ENCODE measurements at regions not wholly inside any gene's neighbourhood (a gene's known extent, or its start where the extent isn't known, plus 50 kb on each side); places are given as distances from the start of the nearest gene placed in this dataset.

DNA sequence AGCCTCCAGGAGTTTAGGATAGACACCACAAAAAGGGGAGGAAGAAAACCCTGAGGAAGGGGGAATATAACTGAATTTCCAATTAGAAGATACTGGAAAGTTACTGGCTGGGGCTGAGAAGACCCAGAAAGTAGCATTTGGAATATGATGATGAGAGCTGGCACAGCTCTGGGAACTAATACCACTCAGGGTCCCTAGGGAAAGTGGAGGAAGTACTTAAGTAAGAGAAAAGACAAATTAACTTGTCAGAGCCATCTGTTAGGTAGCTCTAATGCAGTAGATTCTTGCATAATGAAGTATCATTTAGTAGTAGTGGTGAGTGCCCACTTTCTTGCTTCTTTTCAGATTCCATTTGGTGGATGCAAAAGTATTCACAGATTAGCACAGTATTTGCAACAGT is 90.8 kb upstream of the TSPAN5 start:
- Mint-ChIP-seq H3K27me3 (ENCODE audit: low read depth) (no peaks in the 10 kb centered on the region), H3K36me3 (ENCODE audit: low read depth) (no peaks in the 10 kb centered on the region), H3K27ac (no peak overlapping the region), H3K4me1 (ENCODE audit: low read depth) (peaks cover 4% of the 10 kb centered on the region), H3K4me3 (no peak overlapping the region), H3K9me3 (ENCODE audit: insufficient read depth) (no peaks in the 10 kb centered on the region)
- ChIA-PET CTCF (no interaction called here), POLR2A (no interaction called here)
- ATAC-seq (no peak), DNase-seq (no peak)

DNA sequence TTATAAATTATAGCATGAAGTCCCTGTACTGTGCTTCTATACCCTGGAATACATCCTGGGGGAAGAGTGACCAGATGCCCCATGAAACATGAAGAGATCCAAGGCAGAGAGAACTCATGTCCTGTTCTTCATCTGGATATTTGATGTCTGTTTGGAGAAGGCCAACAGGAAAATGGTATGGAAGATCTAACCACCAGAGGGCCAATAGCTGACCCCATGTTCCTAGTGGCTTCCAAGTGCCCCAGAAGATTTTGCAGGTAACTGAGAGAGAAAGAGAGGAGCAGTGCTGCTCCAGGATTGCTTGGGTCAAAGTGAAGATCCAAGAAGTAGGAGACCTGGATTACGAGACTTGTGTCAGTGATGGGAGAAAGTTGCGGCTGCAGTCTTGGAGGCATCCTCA is 90.2 kb upstream of the TSPAN5 start:
- H3K27ac Mint-ChIP-seq, result no peak overlapping the region
- no peaks in the 10 kb centered on the region for H3K27me3 Mint-ChIP-seq (ENCODE audit: low read depth)
- DNase-seq (no peak), ATAC-seq (no peak)
- H3K4me3 Mint-ChIP-seq, result no peak overlapping the region
- H3K36me3 Mint-ChIP-seq (ENCODE audit: low read depth), result no peaks in the 10 kb centered on the region
- CTCF ChIA-PET, result no interaction called here
- no peaks in the 10 kb centered on the region for H3K9me3 Mint-ChIP-seq (ENCODE audit: insufficient read depth)
- POLR2A ChIA-PET, result no interaction called here
- H3K4me1 Mint-ChIP-seq (ENCODE audit: low read depth), result peaks cover 4% of the 10 kb centered on the region

DNA sequence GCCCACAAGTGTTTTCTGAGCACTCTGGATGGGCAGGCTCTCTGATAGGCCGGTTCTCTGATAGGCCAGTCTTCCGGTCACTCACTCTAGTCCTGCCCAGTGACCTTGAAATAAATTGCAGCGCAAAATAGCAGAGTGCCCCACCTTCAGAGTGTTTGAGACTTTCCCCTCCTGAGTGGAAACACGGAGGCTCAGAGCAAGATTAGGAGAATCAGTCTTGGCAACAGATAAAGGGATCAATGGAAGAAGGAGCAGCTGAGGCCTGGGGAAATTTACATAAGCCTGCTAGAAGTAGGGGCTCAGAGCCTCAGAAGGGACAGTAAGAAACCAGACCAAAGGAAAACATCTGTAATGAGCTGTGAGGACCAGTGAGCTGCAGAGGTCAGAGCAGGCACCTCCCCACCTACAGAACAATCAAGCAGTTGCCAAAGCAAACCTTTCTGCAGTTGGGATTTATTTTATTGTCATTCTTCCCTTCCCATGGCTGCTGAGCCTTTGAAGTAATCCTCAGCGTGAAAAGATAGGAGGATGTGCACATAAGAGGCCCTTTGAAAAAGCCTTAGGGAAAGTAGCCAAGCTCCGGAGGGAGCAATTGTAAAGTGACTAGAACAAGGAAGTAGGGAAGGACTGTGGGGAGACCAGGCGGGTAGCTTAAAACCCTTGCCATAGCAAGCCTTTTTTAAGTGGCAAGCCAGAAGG is 89.1 kb upstream of the TSPAN5 start:
- Mint-ChIP-seq H3K9me3 (ENCODE audit: insufficient read depth) (no peaks in the 10 kb centered on the region), H3K27ac (no peak overlapping the region), H3K36me3 (ENCODE audit: low read depth) (no peaks in the 10 kb centered on the region), H3K4me3 (no peak overlapping the region), H3K27me3 (ENCODE audit: low read depth) (no peaks in the 10 kb centered on the region), H3K4me1 (ENCODE audit: low read depth) (peaks cover 4% of the 10 kb centered on the region)
- no peak for DNase-seq
- no peak for ATAC-seq
- ChIA-PET POLR2A (no interaction called here), CTCF (no interaction called here)

DNA sequence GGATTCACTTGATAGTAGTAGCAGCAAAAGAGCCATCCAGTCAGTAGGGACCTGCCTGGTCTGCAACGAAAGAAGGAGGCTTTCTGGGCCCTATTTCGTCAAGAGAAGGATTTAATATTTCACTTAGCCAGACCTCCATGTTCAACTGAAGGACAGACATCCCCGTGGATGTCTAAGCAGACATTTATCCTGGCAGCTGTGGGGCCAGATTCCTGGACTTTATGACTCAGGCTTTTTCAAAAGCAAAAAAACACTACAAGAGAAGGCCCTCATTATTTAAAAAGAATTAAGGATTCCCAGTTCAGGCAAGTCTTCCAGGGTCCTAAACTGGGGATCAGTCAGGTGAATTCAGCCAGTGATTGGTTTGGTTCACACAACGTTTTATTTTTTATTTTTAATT is 88.5 kb upstream of the TSPAN5 start:
- no peaks in the 10 kb centered on the region for H3K36me3 Mint-ChIP-seq (ENCODE audit: low read depth)
- ChIA-PET POLR2A (no interaction called here), CTCF (no interaction called here)
- no peaks in the 10 kb centered on the region for H3K9me3 Mint-ChIP-seq (ENCODE audit: insufficient read depth)
- DNase-seq, result no peak
- no peak overlapping the region for H3K4me3 Mint-ChIP-seq
- no peaks in the 10 kb centered on the region for H3K27me3 Mint-ChIP-seq (ENCODE audit: low read depth)
- no peak overlapping the region for H3K27ac Mint-ChIP-seq
- peaks cover 4% of the 10 kb centered on the region for H3K4me1 Mint-ChIP-seq (ENCODE audit: low read depth)
- no peak for ATAC-seq

DNA sequence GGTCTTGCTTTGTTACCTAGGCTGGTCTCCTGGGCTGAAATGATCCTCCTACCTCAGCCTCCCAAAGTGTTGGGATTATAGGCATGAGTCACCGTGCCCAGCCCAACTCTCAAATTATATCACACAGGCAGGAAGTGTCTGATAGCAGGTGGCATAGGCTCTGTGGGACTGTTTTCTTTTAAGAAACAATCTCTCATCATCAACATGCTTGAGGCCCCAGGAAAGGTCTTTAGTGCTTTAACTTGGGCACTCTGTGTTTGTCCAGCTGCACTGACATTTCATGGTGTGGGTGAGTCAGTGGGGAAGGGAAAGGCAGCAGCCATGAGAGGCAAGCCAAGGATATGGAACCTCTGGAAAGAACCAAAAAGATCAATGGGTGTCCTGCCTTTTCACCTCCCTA is 88.1 kb upstream of the TSPAN5 start:
- Mint-ChIP-seq H3K9me3 (ENCODE audit: insufficient read depth) (no peaks in the 10 kb centered on the region), H3K36me3 (ENCODE audit: low read depth) (no peaks in the 10 kb centered on the region), H3K27me3 (ENCODE audit: low read depth) (no peaks in the 10 kb centered on the region), H3K27ac (no peak overlapping the region), H3K4me3 (no peak overlapping the region), H3K4me1 (ENCODE audit: low read depth) (peaks cover 4% of the 10 kb centered on the region)
- ATAC-seq (no peak), DNase-seq (no peak)
- POLR2A ChIA-PET, result no interaction called here
- CTCF ChIA-PET, result no interaction called here

DNA sequence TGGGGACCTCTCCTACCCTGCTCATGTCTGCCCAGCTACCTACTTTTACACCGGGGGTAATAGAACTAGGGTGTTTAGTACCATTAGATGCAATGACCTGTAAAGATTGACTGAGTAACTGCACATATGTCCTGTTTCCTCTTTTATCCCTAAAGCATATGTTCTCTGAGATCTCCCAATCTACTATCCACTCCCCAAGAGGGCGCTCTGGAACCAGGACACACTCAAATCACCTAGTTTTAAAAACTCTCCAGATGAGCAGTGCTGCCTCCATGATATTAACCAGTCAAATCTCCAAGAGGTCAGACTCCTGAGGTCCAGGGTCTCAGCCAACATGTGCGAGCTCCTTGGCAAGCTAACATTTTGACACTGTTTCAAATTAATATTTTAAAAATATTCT is 87.0 kb upstream of the TSPAN5 start:
- H3K4me1 Mint-ChIP-seq (ENCODE audit: low read depth), result peaks cover 4% of the 10 kb centered on the region
- DNase-seq, result no peak
- POLR2A ChIA-PET, result no interaction called here
- H3K27ac Mint-ChIP-seq, result no peak overlapping the region
- no peak overlapping the region for H3K4me3 Mint-ChIP-seq
- ATAC-seq, result no peak
- H3K36me3 Mint-ChIP-seq (ENCODE audit: low read depth), result no peaks in the 10 kb centered on the region
- H3K9me3 Mint-ChIP-seq (ENCODE audit: insufficient read depth), result no peaks in the 10 kb centered on the region
- CTCF ChIA-PET, result interaction anchor here (0.9 kb wide), 1 partner anchor 14 kb away, joined by 5 read pairs; no protein-coding TSS in a partner anchor
- no peaks in the 10 kb centered on the region for H3K27me3 Mint-ChIP-seq (ENCODE audit: low read depth)

DNA sequence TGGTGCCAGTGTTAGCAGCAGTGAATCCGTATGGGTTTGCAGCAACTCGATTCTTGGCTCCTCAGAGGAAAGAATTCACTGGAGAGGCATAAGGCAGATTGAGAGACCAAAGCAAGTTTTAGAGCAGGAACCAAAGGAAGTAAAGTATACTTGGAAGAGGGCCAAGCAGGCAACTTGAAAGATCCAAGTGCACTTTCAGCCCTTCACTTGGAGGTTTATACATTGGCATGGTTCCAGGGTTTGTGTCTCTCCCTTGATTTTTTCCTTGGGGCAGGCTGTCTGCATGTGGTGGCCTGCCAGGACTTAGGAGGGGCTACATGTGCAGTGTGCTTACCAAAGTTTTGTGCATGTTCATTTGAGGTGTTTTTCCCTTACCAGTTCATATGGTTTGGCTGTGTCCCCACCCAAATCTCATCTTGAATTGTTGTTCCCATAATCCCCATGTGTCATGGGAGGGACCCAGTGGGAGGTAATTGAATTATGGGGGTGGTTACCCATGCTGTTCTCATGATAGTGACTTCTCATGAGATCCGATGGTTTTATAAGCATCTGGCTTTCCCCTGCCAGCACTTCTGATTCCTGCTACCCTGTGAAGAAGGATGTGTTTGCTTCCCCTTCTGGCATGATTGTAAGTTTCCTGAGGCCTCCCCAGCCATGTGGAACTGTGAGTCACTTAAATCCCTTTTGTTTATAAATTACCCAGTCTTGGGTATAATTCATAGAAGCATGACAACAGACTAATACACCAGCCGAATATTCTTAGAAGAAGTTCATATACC is 86.2 kb upstream of the TSPAN5 start:
- no peak for ATAC-seq
- Mint-ChIP-seq H3K36me3 (ENCODE audit: low read depth) (no peaks in the 10 kb centered on the region), H3K4me1 (ENCODE audit: low read depth) (peaks cover 4% of the 10 kb centered on the region), H3K27me3 (ENCODE audit: low read depth) (no peaks in the 10 kb centered on the region), H3K27ac (no peak overlapping the region), H3K9me3 (ENCODE audit: insufficient read depth) (no peaks in the 10 kb centered on the region), H3K4me3 (no peak overlapping the region)
- no peak for DNase-seq
- CTCF ChIA-PET, result no interaction called here
- POLR2A ChIA-PET, result no interaction called here

DNA sequence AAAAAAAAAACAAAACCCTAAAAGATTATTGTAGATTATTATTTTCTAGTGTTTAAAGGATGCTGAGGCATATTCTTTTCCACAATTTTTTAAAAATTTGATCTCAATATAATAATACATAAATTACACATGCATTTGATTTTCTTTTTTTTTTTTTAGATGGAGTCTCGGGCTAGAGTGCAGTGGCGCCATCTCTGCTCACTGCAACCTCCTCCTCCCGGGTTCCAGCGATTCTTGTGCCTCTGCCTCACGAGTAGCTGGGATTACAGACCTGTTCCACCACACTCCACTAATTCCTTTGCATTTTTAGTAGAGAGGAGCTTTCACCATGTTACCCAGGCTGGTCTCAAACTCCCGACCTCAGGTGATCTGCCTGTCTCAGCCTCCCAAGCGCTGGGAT is 83.5 kb upstream of the TSPAN5 start:
- ChIA-PET CTCF (interaction anchor here (0.7 kb wide), 1 partner anchor 672 kb away, joined by 3 read pairs; no protein-coding TSS in a partner anchor), POLR2A (no interaction called here)
- H3K4me1 Mint-ChIP-seq (ENCODE audit: low read depth), result peaks cover 4% of the 10 kb centered on the region
- H3K4me3 Mint-ChIP-seq, result no peak overlapping the region
- H3K9me3 Mint-ChIP-seq (ENCODE audit: insufficient read depth), result peaks cover 11% of the 10 kb centered on the region
- H3K27me3 Mint-ChIP-seq (ENCODE audit: low read depth), result no peaks in the 10 kb centered on the region
- ATAC-seq (no peak), DNase-seq (no peak)
- H3K36me3 Mint-ChIP-seq (ENCODE audit: low read depth), result no peaks in the 10 kb centered on the region
- no peak overlapping the region for H3K27ac Mint-ChIP-seq

DNA sequence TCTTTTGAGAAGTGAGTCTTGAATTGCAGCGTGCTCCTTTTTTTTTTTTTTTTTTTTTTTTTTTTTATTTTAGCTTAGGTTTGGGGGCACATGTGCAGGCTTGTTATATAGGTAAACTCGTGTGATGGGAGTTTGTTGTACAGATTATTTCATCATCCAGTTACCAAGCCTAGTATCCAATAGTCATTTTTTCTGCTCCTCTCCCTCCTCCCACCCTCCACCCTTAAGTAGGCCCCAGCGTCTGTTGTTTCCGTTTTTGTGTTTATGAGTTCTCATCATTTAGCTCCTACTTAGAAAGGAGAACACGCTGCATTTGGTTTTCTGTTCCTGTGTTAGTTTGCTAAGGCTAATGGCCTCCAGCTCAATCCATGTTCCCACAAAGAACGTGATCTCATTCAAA is 81.3 kb upstream of the TSPAN5 start:
- H3K36me3 Mint-ChIP-seq (ENCODE audit: low read depth), result no peaks in the 10 kb centered on the region

DNA sequence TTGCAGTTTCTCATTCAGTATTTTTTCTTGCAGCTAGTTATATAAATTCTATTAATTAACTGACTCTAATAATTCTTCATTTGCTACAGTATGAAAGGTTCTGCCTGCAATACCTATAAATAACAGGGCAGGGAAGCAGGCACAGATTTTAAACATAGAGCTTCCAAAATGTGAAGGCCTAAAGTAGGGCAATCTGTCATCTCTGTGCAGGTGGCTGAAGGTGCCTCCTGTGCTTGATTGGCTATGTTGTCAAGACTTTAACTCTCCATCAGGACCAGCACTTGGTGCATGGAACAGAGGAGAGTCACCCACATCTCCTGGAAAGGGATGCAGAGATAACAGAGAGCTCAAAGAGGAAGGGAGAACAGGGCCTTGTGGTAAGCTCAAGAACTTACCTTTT is 75.2 kb upstream of the TSPAN5 start:
- POLR2A ChIA-PET, result no interaction called here
- no peak overlapping the region for H3K4me3 Mint-ChIP-seq
- CTCF ChIA-PET, result no interaction called here
- no peaks in the 10 kb centered on the region for H3K27me3 Mint-ChIP-seq (ENCODE audit: low read depth)
- no peak for ATAC-seq
- peaks cover 11% of the 10 kb centered on the region for H3K9me3 Mint-ChIP-seq (ENCODE audit: insufficient read depth)
- H3K4me1 Mint-ChIP-seq (ENCODE audit: low read depth), result peaks cover 4% of the 10 kb centered on the region
- H3K36me3 Mint-ChIP-seq (ENCODE audit: low read depth), result no peaks in the 10 kb centered on the region
- DNase-seq, result no peak
- no peak overlapping the region for H3K27ac Mint-ChIP-seq

More for the DNA sequence above, 81.3 kb upstream of the TSPAN5 start:
- Mint-ChIP-seq H3K4me1 (ENCODE audit: low read depth) (no peaks in the 10 kb centered on the region), H3K9me3 (ENCODE audit: insufficient read depth) (peaks cover 11% of the 10 kb centered on the region), H3K4me3 (no peak overlapping the region), H3K27ac (no peak overlapping the region), H3K27me3 (ENCODE audit: low read depth) (no peaks in the 10 kb centered on the region)
- CTCF ChIA-PET, result interaction anchor here (0.6 to 1.7 kb wide), 3 partner anchors 12 to 272 kb away, joined by 3 to 5 read pairs (median 4); no protein-coding TSS in a partner anchor
- POLR2A ChIA-PET, result no interaction called here
- ATAC-seq (no peak), DNase-seq (no peak)

DNA sequence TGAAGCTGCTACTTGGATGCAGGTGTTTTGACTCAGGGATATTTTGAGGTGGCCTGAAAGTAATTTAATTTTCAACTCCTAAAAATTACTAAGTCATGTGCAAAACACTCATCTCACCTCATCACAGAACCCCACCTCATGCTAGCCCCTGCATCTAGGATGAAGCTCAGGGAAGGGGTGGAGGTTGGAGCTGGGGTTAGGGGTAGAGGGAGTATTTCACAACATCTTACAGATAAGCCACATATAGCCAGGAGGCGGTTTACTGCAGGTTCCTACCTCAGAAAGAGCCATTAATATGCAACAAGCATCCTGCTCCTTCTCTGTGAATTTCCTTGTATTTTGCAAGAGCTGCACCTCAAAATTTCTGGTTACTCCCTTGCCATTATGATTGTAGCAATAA is 70.5 kb upstream of the TSPAN5 start:
- Mint-ChIP-seq H3K9me3 (ENCODE audit: insufficient read depth) (peaks cover 9% of the 10 kb centered on the region), H3K36me3 (ENCODE audit: low read depth) (peaks cover 12% of the 10 kb centered on the region), H3K4me1 (ENCODE audit: low read depth) (peaks cover 9% of the 10 kb centered on the region), H3K4me3 (no peak overlapping the region), H3K27me3 (ENCODE audit: low read depth) (no peaks in the 10 kb centered on the region), H3K27ac (no peak overlapping the region)
- ChIA-PET CTCF (interaction anchor here (1.1 kb wide), 2 partner anchors 11 to 261 kb away, joined by 3 read pairs; no protein-coding TSS in a partner anchor), POLR2A (no interaction called here)
- ATAC-seq (no peak), DNase-seq (no peak)

DNA sequence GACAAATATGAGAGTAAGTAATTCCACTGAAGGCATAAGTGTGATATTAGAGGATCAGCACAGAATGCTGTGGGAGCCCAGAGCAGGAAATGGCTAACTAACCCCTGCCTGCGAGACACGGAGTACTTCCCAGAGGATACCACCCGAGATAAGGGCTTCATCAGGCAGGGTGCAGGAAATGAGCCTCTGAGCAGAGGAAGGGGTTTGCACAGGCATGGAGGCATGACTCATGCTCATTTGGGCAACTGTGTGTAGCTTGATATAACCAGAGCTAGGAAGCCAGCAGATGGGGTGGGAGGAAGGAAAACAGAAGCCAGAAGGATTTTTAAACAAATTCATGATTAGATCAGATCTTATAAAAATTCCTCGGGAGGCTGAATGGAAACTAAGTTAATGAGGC is 70.0 kb upstream of the TSPAN5 start:
- peaks cover 11% of the 10 kb centered on the region for H3K9me3 Mint-ChIP-seq (ENCODE audit: insufficient read depth)
- POLR2A ChIA-PET, result no interaction called here
- peaks cover 9% of the 10 kb centered on the region for H3K4me1 Mint-ChIP-seq (ENCODE audit: low read depth)
- no peak overlapping the region for H3K27ac Mint-ChIP-seq
- no peak overlapping the region for H3K4me3 Mint-ChIP-seq
- CTCF ChIA-PET, result interaction anchor here (1.1 kb wide), 1 partner anchor 11 kb away, joined by 3 read pairs; no protein-coding TSS in a partner anchor
- H3K27me3 Mint-ChIP-seq (ENCODE audit: low read depth), result no peaks in the 10 kb centered on the region
- DNase-seq (no peak), ATAC-seq (no peak)
- peaks cover 12% of the 10 kb centered on the region for H3K36me3 Mint-ChIP-seq (ENCODE audit: low read depth)

All from activated CD8-positive, alpha-beta T cell treated with anti-CD3 and anti-CD28 coated beads, Interleukin-2, amount 10 ng/mL, durations not matched to agents 7 days and 5 days (primary cell).